ENCODE measurements at regions not wholly inside any gene's neighbourhood (a gene's known extent, or its start where the extent isn't known, plus 50 kb on each side); places are given as distances from the start of the nearest gene placed in this dataset.

DNA sequence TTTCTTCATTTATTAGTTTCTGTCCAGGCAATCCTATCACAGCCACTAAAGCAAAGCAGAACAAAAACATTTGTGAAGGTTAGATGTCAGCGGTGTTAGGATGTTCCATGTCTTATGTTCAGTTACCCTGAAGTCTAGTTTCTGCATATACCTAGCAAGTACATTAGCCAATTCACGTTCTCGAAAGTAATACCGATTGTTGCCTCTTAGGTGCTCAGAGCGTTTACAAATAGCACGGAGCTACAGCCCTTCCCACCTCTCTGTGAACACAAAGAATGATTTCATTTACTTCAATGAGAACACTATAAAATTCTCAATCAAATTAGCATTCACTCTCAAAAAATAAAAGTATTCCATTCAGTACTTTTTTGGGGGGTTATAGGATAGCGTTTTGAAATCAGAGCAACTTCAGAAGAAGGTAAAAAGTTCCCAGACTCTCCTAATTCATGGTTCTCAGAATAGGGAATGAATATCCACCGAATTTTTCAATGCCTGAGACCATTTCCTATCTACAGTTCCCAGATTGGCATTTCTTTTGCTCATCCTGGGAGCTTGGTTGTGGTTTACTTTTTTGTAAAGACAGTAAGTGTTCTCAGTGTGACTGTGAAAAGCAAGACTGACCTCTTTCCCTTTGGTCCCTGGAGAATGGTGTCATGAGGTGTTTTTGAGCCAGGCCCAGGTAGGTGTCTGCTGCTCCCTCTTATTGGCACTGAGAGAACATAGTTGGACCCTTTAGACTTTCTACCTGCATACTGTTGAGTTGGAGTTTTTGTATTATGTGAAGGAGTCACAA is 488.0 kb upstream of the RGS6 start:
- H3K9me2 ChIP-seq (replicated peaks; ENCODE audit: low read length) = no peaks in the 10 kb centered on the region
- no peak overlapping the region for H3K4me2 ChIP-seq (ENCODE audit: low read length)
- H3F3A ChIP-seq (ENCODE audit: low read length, unreplicated experiment) = peaks cover 10% of the 10 kb centered on the region
- DNase-seq (no peak), ATAC-seq (no peak)
- BruUV-seq (replicated peaks) = no TSS peak
- H3K4me3 ChIP-seq (ENCODE audit: low read length) = no peak overlapping the region
- H4K20me1 ChIP-seq (ENCODE audit: low read length) = no peaks in the 10 kb centered on the region
- intact Hi-C loops (cut with micrococcal nuclease) = no loop called here
- H3K27me3 ChIP-seq (ENCODE audit: low read length) = no peaks in the 10 kb centered on the region
- no peak overlapping the region for H3K27ac ChIP-seq (ENCODE audit: low read length)
- H3K9me3 ChIP-seq (ENCODE audit: low read length) = no peaks in the 10 kb centered on the region
- H3K9ac ChIP-seq (ENCODE audit: low read length) = no peak overlapping the region
- ChIA-PET POLR2A (ENCODE audit: unreplicated experiment) (no interaction called here), CTCF (interaction anchor here (1.0 kb wide), 1 partner anchor 122 kb away, joined by 4 read pairs; no protein-coding TSS in a partner anchor)
- peaks cover 26% of the 10 kb centered on the region for H3K4me1 ChIP-seq (ENCODE audit: insufficient read depth, low read length)
- H3K79me2 ChIP-seq (ENCODE audit: low read length) = peaks cover 78% of the 10 kb centered on the region
- no peak overlapping the region for H2AFZ ChIP-seq (ENCODE audit: low read length)
- no peaks in the 10 kb centered on the region for H3K36me3 ChIP-seq (ENCODE audit: low read depth, low read length)
- TF ChIP-seq EZH2 (IDR thresholded peaks at IDR 0.05; ENCODE audit: low read length, unreplicated experiment) = no peak
- TF ChIP-seq, protein P1, sequence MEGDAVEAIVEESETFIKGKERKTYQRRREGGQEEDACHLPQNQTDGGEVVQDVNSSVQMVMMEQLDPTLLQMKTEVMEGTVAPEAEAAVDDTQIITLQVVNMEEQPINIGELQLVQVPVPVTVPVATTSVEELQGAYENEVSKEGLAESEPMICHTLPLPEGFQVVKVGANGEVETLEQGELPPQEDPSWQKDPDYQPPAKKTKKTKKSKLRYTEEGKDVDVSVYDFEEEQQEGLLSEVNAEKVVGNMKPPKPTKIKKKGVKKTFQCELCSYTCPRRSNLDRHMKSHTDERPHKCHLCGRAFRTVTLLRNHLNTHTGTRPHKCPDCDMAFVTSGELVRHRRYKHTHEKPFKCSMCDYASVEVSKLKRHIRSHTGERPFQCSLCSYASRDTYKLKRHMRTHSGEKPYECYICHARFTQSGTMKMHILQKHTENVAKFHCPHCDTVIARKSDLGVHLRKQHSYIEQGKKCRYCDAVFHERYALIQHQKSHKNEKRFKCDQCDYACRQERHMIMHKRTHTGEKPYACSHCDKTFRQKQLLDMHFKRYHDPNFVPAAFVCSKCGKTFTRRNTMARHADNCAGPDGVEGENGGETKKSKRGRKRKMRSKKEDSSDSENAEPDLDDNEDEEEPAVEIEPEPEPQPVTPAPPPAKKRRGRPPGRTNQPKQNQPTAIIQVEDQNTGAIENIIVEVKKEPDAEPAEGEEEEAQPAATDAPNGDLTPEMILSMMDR (conservative IDR thresholded peaks at IDR 0.05; ENCODE audit: low read depth, low read length) = no peak
- TF ChIP-seq EZH2phosphoT487 (IDR thresholded peaks at IDR 0.05; ENCODE audit: borderline replicate concordance, low read length) = no peak

DNA sequence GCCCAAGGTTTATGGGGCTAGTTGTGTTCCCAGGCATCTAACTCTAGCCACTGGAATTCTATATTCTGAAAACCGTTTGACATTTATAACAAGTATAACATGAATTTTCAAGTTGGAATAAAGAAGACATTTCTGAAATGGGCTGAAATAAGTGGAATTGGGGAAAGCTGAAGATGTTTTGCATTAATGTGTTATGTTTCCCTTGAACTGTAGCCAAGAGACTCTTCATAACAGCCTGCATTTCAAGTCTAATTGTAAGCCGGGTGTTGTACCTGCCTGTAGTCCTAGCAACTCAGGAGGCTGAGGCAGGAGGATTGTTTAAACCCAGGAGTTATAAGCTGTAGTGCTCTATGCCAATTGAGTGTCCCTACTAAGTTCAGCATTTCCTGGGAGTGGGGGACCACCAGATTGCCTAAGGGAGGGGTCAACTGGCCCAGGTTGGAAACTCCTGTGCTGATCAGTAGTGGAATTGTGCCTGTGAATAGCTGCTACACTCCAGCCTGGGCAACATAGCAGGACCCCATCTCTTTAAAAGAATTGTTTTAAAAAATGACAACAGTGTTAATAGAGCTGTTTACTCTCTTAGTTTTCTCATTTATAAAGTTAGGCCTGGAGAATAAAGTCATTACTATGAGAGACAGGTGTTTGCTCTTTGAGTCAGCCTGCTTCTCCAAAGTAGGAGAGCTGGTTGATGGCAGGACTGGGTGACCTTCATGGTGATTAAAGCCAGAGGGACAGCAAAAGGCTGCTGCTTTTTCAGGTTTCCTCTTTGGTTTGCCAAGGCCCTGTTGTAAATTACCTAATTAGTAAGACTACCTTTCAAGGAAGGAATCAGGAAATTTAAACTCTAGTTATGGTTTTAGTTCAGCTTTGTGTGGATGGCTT is 483.6 kb upstream of the RGS6 start:
- peak overlapping the region; percentile 58 for H3K27ac ChIP-seq (ENCODE audit: low read length)
- no peak overlapping the region for H3K9ac ChIP-seq (ENCODE audit: low read length)
- H4K20me1 ChIP-seq (ENCODE audit: low read length) = no peaks in the 10 kb centered on the region
- H3K9me2 ChIP-seq (replicated peaks; ENCODE audit: low read length) = no peaks in the 10 kb centered on the region
- H3K36me3 ChIP-seq (ENCODE audit: low read depth, low read length) = no peaks in the 10 kb centered on the region
- H2AFZ ChIP-seq (ENCODE audit: low read length) = no peak overlapping the region
- H3K79me2 ChIP-seq (ENCODE audit: low read length) = peaks cover 79% of the 10 kb centered on the region
- no TSS peak for BruUV-seq (replicated peaks)
- peaks cover 53% of the 10 kb centered on the region for H3K4me1 ChIP-seq (ENCODE audit: insufficient read depth, low read length)
- no peaks in the 10 kb centered on the region for H3K27me3 ChIP-seq (ENCODE audit: low read length)
- CTCF ChIA-PET = no interaction called here
- ATAC-seq = peak; percentile 58
- H3K4me2 ChIP-seq (ENCODE audit: low read length) = peak overlapping the region; percentile 65
- H3F3A ChIP-seq (ENCODE audit: low read length, unreplicated experiment) = peaks cover 6% of the 10 kb centered on the region
- intact Hi-C loops (cut with micrococcal nuclease) = loop anchor here (1.0 to 5.0 kb wide), 7 partner anchors 9 to 305 kb away; no protein-coding TSS in a partner anchor
- peak overlapping the region; percentile 20; the same call in 1 of the 2 replicates for H3K4me3 ChIP-seq (ENCODE audit: low read length)
- TF ChIP-seq EZH2 (IDR thresholded peaks at IDR 0.05; ENCODE audit: low read length, unreplicated experiment) = no peak
- no peak for TF ChIP-seq EZH2phosphoT487 (IDR thresholded peaks at IDR 0.05; ENCODE audit: borderline replicate concordance, low read length)
- TF ChIP-seq, protein P1 (conservative IDR thresholded peaks at IDR 0.05; ENCODE audit: low read depth, low read length) = no peak
- no peaks in the 10 kb centered on the region for H3K9me3 ChIP-seq (ENCODE audit: low read length)
- DNase-seq = peak; percentile 40
- POLR2A ChIA-PET (ENCODE audit: unreplicated experiment) = interaction anchor here (0.5 to 0.7 kb wide), 2 partner anchors 128 to 208 kb away, joined by 4 to 5 read pairs; no protein-coding TSS in a partner anchor
